ENCODE measurements at regions not wholly inside any gene's neighbourhood (a gene's known extent, or its start where the extent isn't known, plus 50 kb on each side); places are given as distances from the start of the nearest gene placed in this dataset.

- no peak for TF ChIP-seq EP300 (IDR thresholded peaks at IDR 0.05)
- no peak for TF ChIP-seq POLR2AphosphoS5 (IDR thresholded peaks at IDR 0.05)
- no peak for TF ChIP-seq POLR2A (IDR thresholded peaks at IDR 0.05)
- TF ChIP-seq, protein P1, sequence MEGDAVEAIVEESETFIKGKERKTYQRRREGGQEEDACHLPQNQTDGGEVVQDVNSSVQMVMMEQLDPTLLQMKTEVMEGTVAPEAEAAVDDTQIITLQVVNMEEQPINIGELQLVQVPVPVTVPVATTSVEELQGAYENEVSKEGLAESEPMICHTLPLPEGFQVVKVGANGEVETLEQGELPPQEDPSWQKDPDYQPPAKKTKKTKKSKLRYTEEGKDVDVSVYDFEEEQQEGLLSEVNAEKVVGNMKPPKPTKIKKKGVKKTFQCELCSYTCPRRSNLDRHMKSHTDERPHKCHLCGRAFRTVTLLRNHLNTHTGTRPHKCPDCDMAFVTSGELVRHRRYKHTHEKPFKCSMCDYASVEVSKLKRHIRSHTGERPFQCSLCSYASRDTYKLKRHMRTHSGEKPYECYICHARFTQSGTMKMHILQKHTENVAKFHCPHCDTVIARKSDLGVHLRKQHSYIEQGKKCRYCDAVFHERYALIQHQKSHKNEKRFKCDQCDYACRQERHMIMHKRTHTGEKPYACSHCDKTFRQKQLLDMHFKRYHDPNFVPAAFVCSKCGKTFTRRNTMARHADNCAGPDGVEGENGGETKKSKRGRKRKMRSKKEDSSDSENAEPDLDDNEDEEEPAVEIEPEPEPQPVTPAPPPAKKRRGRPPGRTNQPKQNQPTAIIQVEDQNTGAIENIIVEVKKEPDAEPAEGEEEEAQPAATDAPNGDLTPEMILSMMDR (IDR thresholded peaks at IDR 0.05), result no peak
- Histone ChIP-seq H3K27me3 (no peaks in the 10 kb centered on the region), H3K9me3 (no peaks in the 10 kb centered on the region), H3K4me1 (no peaks in the 10 kb centered on the region), H3K27ac (no peak overlapping the region), H3K36me3 (no peaks in the 10 kb centered on the region), H3K4me3 (no peak overlapping the region)
- DNase-seq, result no peak
- intact Hi-C loops (cut with DNase I; ENCODE audit: low total_unique reads), result no loop called here
- 73 to 91% (median 81%) methylated on average over 2 of the region's 2 CpGs for WGBS, 5 donors
Observed at GRCh38 chr21:28437061-28437460, 555.6 kb downstream of the LTN1 start.

- no peak overlapping the region for H3K4me3 ChIP-seq
- peak in 1 of 2 donors; percentile 12 for DNase-seq
- H3K4me1 ChIP-seq, result no peaks in the 10 kb centered on the region
- WGBS, 5 donors, result 85 to 93% (median 89%) methylated on average over 2 of the region's 2 CpGs
- H3K27ac ChIP-seq, result no peak overlapping the region
- H3K27me3 ChIP-seq, result no peaks in the 10 kb centered on the region
- TF ChIP-seq, protein P1 (IDR thresholded peaks at IDR 0.05), result no peak
- TF ChIP-seq EP300 (IDR thresholded peaks at IDR 0.05) (no peak), POLR2AphosphoS5 (IDR thresholded peaks at IDR 0.05) (no peak), POLR2A (IDR thresholded peaks at IDR 0.05) (no peak)
- no peaks in the 10 kb centered on the region for H3K9me3 ChIP-seq
- no peaks in the 10 kb centered on the region for H3K36me3 ChIP-seq
- intact Hi-C loops (cut with DNase I; ENCODE audit: low total_unique reads), result no loop called here
Observed at GRCh38 chr21:28436286-28436932, 556.3 kb downstream of the LTN1 start.

DNA sequence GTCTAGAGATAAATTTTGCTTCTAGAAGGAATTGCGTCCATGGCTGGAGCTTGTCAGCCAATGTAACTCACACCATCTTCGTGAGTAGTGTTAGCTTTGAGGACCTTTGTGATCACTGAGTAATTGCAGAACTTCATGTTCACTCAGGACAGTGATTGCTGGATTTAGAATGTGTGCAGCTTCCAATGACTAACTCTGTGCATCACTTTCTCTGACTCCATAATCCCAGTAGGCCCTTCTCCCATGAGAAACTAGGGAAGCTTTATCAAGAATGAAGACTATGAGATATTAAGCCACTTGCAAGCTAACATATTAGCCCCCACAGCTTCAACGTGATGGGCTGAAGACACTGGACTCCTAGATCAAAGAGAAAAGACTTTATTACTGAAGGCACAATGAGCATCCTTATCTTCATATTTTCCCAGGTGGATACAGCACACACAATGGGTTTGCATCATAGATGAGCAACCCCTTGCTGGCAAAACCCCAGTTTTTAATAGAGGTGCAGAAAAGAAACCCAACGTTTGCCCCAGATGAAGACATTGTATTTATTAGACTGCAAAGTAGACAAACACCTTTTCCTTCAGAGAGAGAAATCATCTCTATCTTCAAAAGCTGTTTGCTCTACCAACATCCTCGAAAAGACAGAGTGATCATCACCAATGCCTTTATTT is 561.0 kb downstream of the LTN1 start:
- Histone ChIP-seq H3K4me1 (no peaks in the 10 kb centered on the region), H3K27me3 (no peaks in the 10 kb centered on the region), H3K27ac (no peak overlapping the region), H3K4me3 (no peak overlapping the region), H3K36me3 (no peaks in the 10 kb centered on the region), H3K9me3 (no peaks in the 10 kb centered on the region)
- 75 to 91% (median 82%) methylated on average over 5 of the region's 5 CpGs for WGBS, 5 donors
- no peak for DNase-seq
- intact Hi-C loops (cut with DNase I; ENCODE audit: low total_unique reads), result no loop called here
- no peak for TF ChIP-seq POLR2A (IDR thresholded peaks at IDR 0.05)
- no peak for TF ChIP-seq POLR2AphosphoS5 (IDR thresholded peaks at IDR 0.05)
- TF ChIP-seq, protein P1 (IDR thresholded peaks at IDR 0.05), result no peak
- no peak for TF ChIP-seq EP300 (IDR thresholded peaks at IDR 0.05)

DNA sequence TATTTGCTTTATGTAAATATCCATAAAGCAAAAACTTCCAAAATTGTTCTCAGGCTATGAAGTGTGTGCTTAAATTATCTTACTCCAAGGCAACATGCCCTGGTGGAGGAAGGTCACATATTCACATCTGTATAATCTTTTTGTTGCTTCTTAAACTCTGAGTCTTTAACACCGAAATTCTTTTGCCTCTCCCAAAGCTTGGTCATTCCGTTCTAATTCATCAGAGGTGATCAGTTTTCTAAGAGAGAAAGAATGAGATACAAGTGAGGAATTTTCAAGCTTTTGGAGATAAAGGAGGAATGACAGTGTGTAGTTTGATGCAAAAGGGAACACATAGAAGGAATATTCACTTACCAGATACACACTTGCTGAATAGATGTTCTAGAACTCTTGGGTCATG is 561.7 kb downstream of the LTN1 start:
- Histone ChIP-seq H3K36me3 (no peaks in the 10 kb centered on the region), H3K27ac (no peak overlapping the region), H3K9me3 (no peaks in the 10 kb centered on the region), H3K27me3 (no peaks in the 10 kb centered on the region), H3K4me1 (no peaks in the 10 kb centered on the region), H3K4me3 (no peak overlapping the region)
- intact Hi-C loops (cut with DNase I; ENCODE audit: low total_unique reads), result no loop called here
- 37 to 69% (median 49%) methylated on average over 2 of the region's 2 CpGs for WGBS, 5 donors
- TF ChIP-seq EP300 (IDR thresholded peaks at IDR 0.05) (no peak), POLR2AphosphoS5 (IDR thresholded peaks at IDR 0.05) (no peak), POLR2A (IDR thresholded peaks at IDR 0.05) (no peak)
- TF ChIP-seq, protein P1 (IDR thresholded peaks at IDR 0.05), result no peak
- DNase-seq, result no peak
